ENCODE measurements at regions not wholly inside any gene's neighbourhood (a gene's known extent, or its start where the extent isn't known, plus 50 kb on each side); places are given as distances from the start of the nearest gene placed in this dataset.

- Mint-ChIP-seq H3K36me3 (no peaks in the 10 kb centered on the region), H3K27ac (no peak overlapping the region), H3K27me3 (peaks cover 1% of the 10 kb centered on the region in 2 donors), H3K4me3 (no peak overlapping the region), H3K9me3 (peaks cover 0 to 2% (median 0%) of the 10 kb centered on the region in 8 donors), H3K4me1 (no peaks in the 10 kb centered on the region)
- DNase-seq, result no peak
- ChIA-PET POLR2A (ENCODE audit: partially characterized antibody) (no interaction called here), CTCF (ENCODE audit: partially characterized antibody) (interaction anchor here (1.5 kb wide), 1 partner anchor 16 kb away, joined by 3 read pairs; no protein-coding TSS in a partner anchor)
- no peaks in the 10 kb centered on the region for H3K9me3 ChIP-seq (ENCODE audit: control insufficient read depth in 1 of 2, low read length in 2 of 2)
- no peaks in the 10 kb centered on the region for H3K4me1 ChIP-seq (ENCODE audit: insufficient read depth, low read length)
- no peak overlapping the region for H3K4me3 ChIP-seq (ENCODE audit: low read length in 2 of 2)
- no peaks in the 10 kb centered on the region for H3K36me3 ChIP-seq (ENCODE audit: insufficient read depth, low read length)
- intact Hi-C loops (cut with micrococcal nuclease), result no loop called here
- H3K27ac ChIP-seq (ENCODE audit: low read depth, low read length), result no peak overlapping the region
- no peaks in the 10 kb centered on the region for H3K27me3 ChIP-seq (ENCODE audit: insufficient read depth, low read length)
Observed at GRCh38 chr7:32256376-32256775, 186.2 kb upstream of the PDE1C start.

DNA sequence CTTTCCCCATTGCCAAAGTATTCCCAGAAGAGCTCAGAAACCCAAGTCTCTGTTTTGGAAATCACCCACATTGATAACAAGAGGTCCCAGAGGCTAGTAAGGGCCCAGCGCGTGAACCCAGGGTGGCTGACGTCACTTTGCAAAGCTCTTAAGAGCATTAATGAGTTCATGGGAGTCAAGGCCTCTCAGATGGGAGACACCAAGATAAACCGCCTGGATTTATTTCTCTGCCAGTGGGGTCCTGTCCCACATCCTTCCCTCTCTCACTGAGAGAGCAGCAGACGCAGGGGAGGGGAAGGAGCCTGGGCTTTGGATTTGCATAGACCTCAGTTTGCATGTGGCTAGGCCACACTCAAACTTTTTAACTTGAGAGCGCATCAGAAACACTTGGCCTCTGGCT, 184.8 kb upstream of the PDE1C start:
- Histone ChIP-seq H3K4me1 (ENCODE audit: insufficient read depth, low read length) (no peaks in the 10 kb centered on the region), H3K4me3 (ENCODE audit: low read length in 2 of 2) (no peak overlapping the region), H3K36me3 (ENCODE audit: insufficient read depth, low read length) (no peaks in the 10 kb centered on the region), H3K27ac (ENCODE audit: low read depth, low read length) (no peak overlapping the region), H3K9me3 (ENCODE audit: control insufficient read depth in 1 of 2, low read length in 2 of 2) (no peaks in the 10 kb centered on the region), H3K27me3 (ENCODE audit: insufficient read depth, low read length) (no peaks in the 10 kb centered on the region)
- Mint-ChIP-seq H3K27me3 (peaks cover 1 to 3% of the 10 kb centered on the region in 2 donors), H3K36me3 (no peaks in the 10 kb centered on the region), H3K4me1 (no peaks in the 10 kb centered on the region), H3K27ac (no peak overlapping the region), H3K9me3 (peaks cover 0 to 4% (median 0%) of the 10 kb centered on the region in 8 donors), H3K4me3 (no peak overlapping the region)
- POLR2A ChIA-PET (ENCODE audit: partially characterized antibody), result no interaction called here
- intact Hi-C loops (cut with micrococcal nuclease), result no loop called here
- DNase-seq, result no peak
- CTCF ChIA-PET (ENCODE audit: partially characterized antibody), result no interaction called here

- H3K9me3 ChIP-seq (ENCODE audit: control insufficient read depth in 1 of 2, low read length in 2 of 2), result no peaks in the 10 kb centered on the region
- intact Hi-C loops (cut with micrococcal nuclease), result no loop called here
- Mint-ChIP-seq H3K4me3 (no peak overlapping the region), H3K27me3 (peaks cover 0 to 3% of the 10 kb centered on the region in 2 donors), H3K27ac (no peak overlapping the region), H3K4me1 (no peaks in the 10 kb centered on the region), H3K36me3 (no peaks in the 10 kb centered on the region), H3K9me3 (peaks cover 0 to 4% (median 0%) of the 10 kb centered on the region in 8 donors)
- no peak overlapping the region for H3K4me3 ChIP-seq (ENCODE audit: low read length in 2 of 2)
- H3K27me3 ChIP-seq (ENCODE audit: insufficient read depth, low read length), result no peaks in the 10 kb centered on the region
- ChIA-PET CTCF (ENCODE audit: partially characterized antibody) (no interaction called here), POLR2A (ENCODE audit: partially characterized antibody) (no interaction called here)
- DNase-seq, result no peak
- no peaks in the 10 kb centered on the region for H3K36me3 ChIP-seq (ENCODE audit: insufficient read depth, low read length)
- no peaks in the 10 kb centered on the region for H3K4me1 ChIP-seq (ENCODE audit: insufficient read depth, low read length)
- no peak overlapping the region for H3K27ac ChIP-seq (ENCODE audit: low read depth, low read length)
Observed at GRCh38 chr7:32253299-32253698, 183.1 kb upstream of the PDE1C start.

GRCh38 chr7:32251659-32252058, 181.5 kb upstream of the PDE1C start:
- Histone ChIP-seq H3K4me3 (ENCODE audit: low read length in 2 of 2) (no peak overlapping the region), H3K9me3 (ENCODE audit: control insufficient read depth in 1 of 2, low read length in 2 of 2) (no peaks in the 10 kb centered on the region), H3K36me3 (ENCODE audit: insufficient read depth, low read length) (no peaks in the 10 kb centered on the region), H3K4me1 (ENCODE audit: insufficient read depth, low read length) (no peaks in the 10 kb centered on the region), H3K27me3 (ENCODE audit: insufficient read depth, low read length) (no peaks in the 10 kb centered on the region), H3K27ac (ENCODE audit: low read depth, low read length) (no peak overlapping the region)
- intact Hi-C loops (cut with micrococcal nuclease), result no loop called here
- H3K4me1 Mint-ChIP-seq, result no peaks in the 10 kb centered on the region
- no peak overlapping the region for H3K4me3 Mint-ChIP-seq
- peaks cover 0 to 4% (median 0%) of the 10 kb centered on the region in 8 donors for H3K9me3 Mint-ChIP-seq
- DNase-seq, result no peak
- H3K27ac Mint-ChIP-seq, result no peak overlapping the region
- POLR2A ChIA-PET (ENCODE audit: partially characterized antibody), result no interaction called here
- H3K27me3 Mint-ChIP-seq, result peaks cover 0 to 3% of the 10 kb centered on the region in 2 donors
- CTCF ChIA-PET (ENCODE audit: partially characterized antibody), result no interaction called here
- no peaks in the 10 kb centered on the region for H3K36me3 Mint-ChIP-seq

GRCh38 chr7:32250471-32251260, 180.5 kb upstream of the PDE1C start:
- ChIA-PET CTCF (ENCODE audit: partially characterized antibody) (no interaction called here), POLR2A (ENCODE audit: partially characterized antibody) (no interaction called here)
- intact Hi-C loops (cut with micrococcal nuclease), result no loop called here
- Histone ChIP-seq H3K4me1 (ENCODE audit: insufficient read depth, low read length) (no peaks in the 10 kb centered on the region), H3K36me3 (ENCODE audit: insufficient read depth, low read length) (no peaks in the 10 kb centered on the region), H3K27me3 (ENCODE audit: insufficient read depth, low read length) (no peaks in the 10 kb centered on the region), H3K27ac (ENCODE audit: low read depth, low read length) (no peak overlapping the region), H3K4me3 (ENCODE audit: low read length in 2 of 2) (no peak overlapping the region), H3K9me3 (ENCODE audit: control insufficient read depth in 1 of 2, low read length in 2 of 2) (no peaks in the 10 kb centered on the region)
- no peak for DNase-seq
- peaks cover 0 to 3% of the 10 kb centered on the region in 2 donors for H3K27me3 Mint-ChIP-seq
- no peak overlapping the region for H3K4me3 Mint-ChIP-seq
- peaks cover 0 to 4% (median 0%) of the 10 kb centered on the region in 8 donors for H3K9me3 Mint-ChIP-seq
- H3K36me3 Mint-ChIP-seq, result no peaks in the 10 kb centered on the region
- H3K27ac Mint-ChIP-seq, result no peak overlapping the region
- no peaks in the 10 kb centered on the region for H3K4me1 Mint-ChIP-seq

DNA sequence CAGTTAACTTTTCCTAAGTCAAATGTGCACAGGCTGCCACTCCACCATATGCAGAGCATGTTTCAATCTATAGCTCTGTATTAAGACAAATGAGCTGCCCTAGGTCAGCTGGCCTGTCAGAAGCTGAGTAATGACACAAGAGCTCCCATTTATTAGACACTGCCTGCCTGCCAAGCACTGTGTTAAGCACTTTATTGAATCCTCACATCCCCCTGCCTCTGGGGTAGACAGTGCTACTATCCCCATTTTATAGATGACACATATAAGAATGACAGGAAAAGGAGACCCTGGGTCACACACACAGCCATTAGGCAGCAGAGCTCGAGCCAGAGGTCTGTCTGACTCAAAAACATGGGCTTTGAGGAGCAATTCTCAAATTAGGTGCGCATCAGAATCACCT, 179.8 kb upstream of the PDE1C start:
- Mint-ChIP-seq H3K36me3 (no peaks in the 10 kb centered on the region), H3K4me1 (no peaks in the 10 kb centered on the region), H3K4me3 (no peak overlapping the region), H3K27ac (no peak overlapping the region), H3K9me3 (peaks cover 0 to 4% (median 0%) of the 10 kb centered on the region in 8 donors), H3K27me3 (peaks cover 1 to 3% of the 10 kb centered on the region in 2 donors)
- Histone ChIP-seq H3K4me3 (ENCODE audit: low read length in 2 of 2) (no peak overlapping the region), H3K36me3 (ENCODE audit: insufficient read depth, low read length) (no peaks in the 10 kb centered on the region), H3K27me3 (ENCODE audit: insufficient read depth, low read length) (no peaks in the 10 kb centered on the region), H3K4me1 (ENCODE audit: insufficient read depth, low read length) (no peaks in the 10 kb centered on the region), H3K27ac (ENCODE audit: low read depth, low read length) (no peak overlapping the region), H3K9me3 (ENCODE audit: control insufficient read depth in 1 of 2, low read length in 2 of 2) (no peaks in the 10 kb centered on the region)
- intact Hi-C loops (cut with micrococcal nuclease), result no loop called here
- DNase-seq, result no peak
- ChIA-PET POLR2A (ENCODE audit: partially characterized antibody) (no interaction called here), CTCF (ENCODE audit: partially characterized antibody) (no interaction called here)

DNA sequence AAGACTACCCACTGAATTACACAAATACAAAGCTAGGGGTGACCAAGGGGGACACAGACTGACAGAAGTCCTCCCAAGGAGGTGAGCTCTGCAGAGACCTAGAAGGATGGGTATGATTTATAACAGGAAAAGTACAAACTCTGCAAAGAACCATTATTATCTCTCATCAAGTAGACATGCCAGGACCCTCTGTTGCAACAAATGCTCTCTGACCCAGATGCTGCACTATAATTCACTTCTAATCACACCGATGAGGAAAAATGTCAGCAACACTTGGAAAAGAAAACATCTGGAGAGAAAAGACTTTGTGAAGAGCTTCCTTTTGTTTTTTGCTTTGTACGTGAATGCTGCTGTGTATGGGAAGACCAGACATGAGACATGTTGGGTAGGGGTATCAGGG, 178.3 kb upstream of the PDE1C start:
- DNase-seq, result no peak
- no peaks in the 10 kb centered on the region for H3K36me3 Mint-ChIP-seq
- no peak overlapping the region for H3K4me3 ChIP-seq (ENCODE audit: low read length in 2 of 2)
- ChIA-PET CTCF (ENCODE audit: partially characterized antibody) (no interaction called here), POLR2A (ENCODE audit: partially characterized antibody) (no interaction called here)
- H3K4me3 Mint-ChIP-seq, result no peak overlapping the region
- peaks cover 1 to 3% of the 10 kb centered on the region in 2 donors for H3K27me3 Mint-ChIP-seq
- H3K9me3 ChIP-seq (ENCODE audit: control insufficient read depth in 1 of 2, low read length in 2 of 2), result no peaks in the 10 kb centered on the region
- intact Hi-C loops (cut with micrococcal nuclease), result no loop called here
- no peaks in the 10 kb centered on the region for H3K4me1 ChIP-seq (ENCODE audit: insufficient read depth, low read length)
- H3K9me3 Mint-ChIP-seq, result peaks cover 0 to 4% (median 0%) of the 10 kb centered on the region in 8 donors
- H3K27ac Mint-ChIP-seq, result no peak overlapping the region
- no peak overlapping the region for H3K27ac ChIP-seq (ENCODE audit: low read depth, low read length)
- H3K27me3 ChIP-seq (ENCODE audit: insufficient read depth, low read length), result no peaks in the 10 kb centered on the region
- H3K4me1 Mint-ChIP-seq, result no peaks in the 10 kb centered on the region
- no peaks in the 10 kb centered on the region for H3K36me3 ChIP-seq (ENCODE audit: insufficient read depth, low read length)
